ENCODE measurements at regions not wholly inside any gene's neighbourhood (a gene's known extent, or its start where the extent isn't known, plus 50 kb on each side); places are given as distances from the start of the nearest gene placed in this dataset.

GRCh38 chr12:24268663-24269186 is 319.3 kb upstream of the SOX5 start:
- Histone ChIP-seq H3K4me3 (no peak overlapping the region), H3K27ac (no peak overlapping the region)

GRCh38 chr12:24266982-24267381 is 317.5 kb upstream of the SOX5 start:
- Histone ChIP-seq H3K27ac (no peak overlapping the region), H3K4me3 (no peak overlapping the region)

DNA sequence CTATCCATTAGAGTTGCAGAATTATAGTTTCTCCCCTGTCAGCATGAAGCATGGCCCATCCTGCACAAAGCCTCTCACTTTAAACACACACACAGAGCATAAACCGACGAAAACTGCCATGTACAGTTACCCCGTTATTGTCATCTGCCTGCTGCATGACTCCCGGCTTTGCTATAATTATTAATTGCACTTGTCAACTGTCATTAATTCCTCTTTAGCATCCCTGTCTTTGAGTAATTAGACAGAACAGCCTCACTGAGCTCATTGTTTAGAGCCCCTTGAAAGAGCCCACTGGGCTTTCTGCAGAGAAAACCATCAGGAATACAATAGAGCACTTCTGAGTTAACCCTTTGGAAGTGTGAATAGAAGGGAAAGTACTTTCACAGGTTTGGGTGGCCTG is 307.2 kb upstream of the SOX5 start:
- Histone ChIP-seq H3K27ac (no peak overlapping the region), H3K4me3 (no peak overlapping the region)

GRCh38 chr12:24255920-24256665 is 306.6 kb upstream of the SOX5 start:
- Histone ChIP-seq H3K27ac (no peak overlapping the region), H3K4me3 (no peak overlapping the region)

DNA sequence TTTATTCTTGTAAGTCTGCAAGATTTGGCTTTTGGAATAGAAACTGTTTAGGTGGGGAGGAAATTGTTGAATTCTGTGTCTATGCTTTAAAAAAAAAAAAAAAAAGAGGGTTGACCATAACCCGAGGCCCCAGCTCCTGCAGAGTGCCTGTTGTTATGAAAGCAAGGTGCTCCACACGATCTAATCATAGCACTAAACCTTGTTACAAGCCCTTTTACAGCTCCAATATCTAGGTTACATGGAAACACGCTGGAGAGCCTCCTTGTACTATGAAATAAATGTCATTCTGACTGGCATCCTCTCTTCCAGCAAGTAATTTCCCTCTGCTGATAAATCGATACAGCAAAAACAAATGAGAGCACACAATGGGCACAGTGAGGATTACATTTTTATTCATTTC is 303.1 kb upstream of the SOX5 start:
- no peak overlapping the region for H3K27ac ChIP-seq

GRCh38 chr12:24246934-24247333 is 297.5 kb upstream of the SOX5 start:
- Histone ChIP-seq H3K4me3 (no peak overlapping the region), H3K27ac (no peak overlapping the region)

More for the DNA sequence above, 303.1 kb upstream of the SOX5 start:
- H3K4me3 ChIP-seq: no peak overlapping the region

- Histone ChIP-seq H3K27ac (no peak overlapping the region), H3K4me3 (no peak overlapping the region)
Observed at GRCh38 chr12:24246376-24246775, 296.9 kb upstream of the SOX5 start.

DNA sequence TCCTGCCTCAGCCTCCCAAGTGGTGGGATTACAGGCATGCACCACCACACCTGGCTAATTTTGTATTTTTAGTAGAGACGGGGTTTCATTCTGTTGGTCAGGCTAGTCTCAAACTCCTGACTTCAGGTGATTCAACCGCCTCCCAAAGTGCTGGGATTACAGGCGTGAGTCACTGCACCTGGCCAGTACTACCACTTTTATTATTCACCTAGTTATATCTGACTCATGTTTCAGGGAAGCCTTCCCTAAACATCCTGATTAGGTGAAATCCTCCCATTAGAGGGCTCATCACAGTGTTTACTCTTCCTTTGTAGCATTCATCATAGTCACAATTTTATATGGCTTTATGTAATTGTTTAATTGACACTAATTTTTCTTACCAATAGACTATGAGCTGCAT is 295.3 kb upstream of the SOX5 start:
- Histone ChIP-seq H3K4me3 (no peak overlapping the region), H3K27ac (no peak overlapping the region)

- H3K27ac ChIP-seq: no peak overlapping the region
- H3K4me3 ChIP-seq: no peak overlapping the region
Observed at GRCh38 chr12:24244231-24244630, 294.8 kb upstream of the SOX5 start.

DNA sequence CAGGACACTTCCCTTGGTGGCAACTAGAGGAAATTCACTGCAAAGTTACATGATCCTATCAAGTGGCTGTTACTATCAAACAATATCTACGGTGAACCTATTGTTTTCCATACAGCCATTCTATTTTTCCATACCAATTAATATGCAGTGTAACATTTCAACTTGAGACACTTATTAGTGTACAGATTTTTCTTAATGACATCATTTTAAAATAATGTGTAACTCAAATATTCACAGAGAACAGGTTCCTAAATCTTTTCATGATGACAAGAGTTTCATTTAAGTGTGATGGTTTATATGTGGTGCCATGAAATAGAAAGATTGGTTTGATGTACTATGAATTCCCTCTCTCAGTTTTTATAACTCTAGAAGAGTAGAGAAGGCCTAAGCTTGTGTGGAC is 291.2 kb upstream of the SOX5 start:
- H3K27ac ChIP-seq: no peak overlapping the region
- H3K4me3 ChIP-seq: no peak overlapping the region

DNA sequence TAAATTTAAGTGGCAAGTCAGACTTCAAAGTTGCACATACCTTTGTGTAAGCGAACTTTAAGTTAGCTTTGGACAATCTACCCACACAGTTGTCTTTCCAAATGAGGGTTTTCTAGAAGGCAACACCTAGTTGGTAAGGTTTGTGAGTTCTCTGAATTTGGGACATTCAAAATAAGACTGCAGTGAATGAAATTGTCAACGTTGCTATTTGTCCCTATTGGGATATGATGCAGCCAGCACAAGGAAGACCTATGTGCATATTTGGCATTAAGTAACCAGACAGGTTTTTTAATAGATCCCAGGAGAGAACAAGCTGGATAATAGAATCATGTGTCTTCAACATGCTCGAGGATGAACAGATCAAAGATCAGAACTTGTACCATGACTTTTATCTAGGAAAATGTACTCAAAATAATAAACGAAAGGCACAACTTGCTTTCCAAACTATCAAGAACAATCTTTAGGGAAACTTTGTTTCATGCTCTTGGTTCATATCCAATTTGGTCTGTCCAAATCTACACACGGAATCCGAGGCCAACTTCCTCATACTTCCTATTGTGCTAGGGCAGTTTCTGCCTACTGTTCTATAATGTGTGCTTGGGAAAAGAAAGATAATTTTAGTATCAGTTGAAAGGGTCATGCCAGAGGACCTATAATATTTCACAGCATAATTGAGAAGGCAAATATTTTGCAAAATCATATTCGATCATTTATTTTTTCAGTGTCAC is 284.2 kb upstream of the SOX5 start:
- Histone ChIP-seq H3K4me3 (no peak overlapping the region), H3K27ac (no peak overlapping the region)

DNA sequence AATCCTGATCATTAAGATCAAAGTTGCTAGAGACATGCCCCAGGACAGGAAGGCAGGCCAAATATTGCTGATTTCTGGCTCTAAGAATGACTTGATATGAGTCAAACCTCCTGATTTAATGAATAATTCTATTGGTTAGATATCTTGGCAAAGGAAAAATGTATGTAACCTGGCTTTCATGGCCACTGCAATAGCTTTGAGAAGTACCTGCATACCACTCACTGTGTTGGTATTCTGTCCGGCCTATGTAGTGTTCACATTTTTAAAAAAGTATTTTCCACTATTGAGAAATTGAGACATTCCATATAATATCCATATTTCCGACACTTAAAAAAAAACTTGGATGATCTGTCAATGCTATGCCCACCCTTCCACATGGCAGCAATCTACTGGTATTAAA is 283.1 kb upstream of the SOX5 start:
- H3K27ac ChIP-seq: no peak overlapping the region
- H3K4me3 ChIP-seq: no peak overlapping the region

DNA sequence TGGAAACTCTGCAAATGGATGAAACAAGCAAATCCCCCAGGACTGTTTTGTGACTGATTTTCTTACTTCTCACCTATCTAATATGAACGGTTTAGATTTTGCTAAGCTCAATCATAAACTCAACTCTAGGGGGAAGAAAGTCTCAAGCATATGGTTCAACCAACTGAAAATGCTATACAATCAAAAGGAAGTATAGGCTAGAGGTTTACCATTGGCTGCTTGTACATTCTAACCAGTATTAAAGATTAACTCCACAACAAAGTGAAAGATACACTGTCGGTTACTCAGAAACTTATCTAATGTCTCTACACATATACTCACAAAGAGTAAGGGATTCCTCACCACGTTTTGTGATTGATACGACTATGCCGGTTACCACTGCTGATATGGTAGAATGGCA is 281.8 kb upstream of the SOX5 start:
- Histone ChIP-seq H3K27ac (no peak overlapping the region), H3K4me3 (no peak overlapping the region)

GRCh38 chr12:24230061-24230701 is 280.7 kb upstream of the SOX5 start:
- Histone ChIP-seq H3K27ac (no peak overlapping the region), H3K4me3 (no peak overlapping the region)

GRCh38 chr12:24229031-24229700 is 279.7 kb upstream of the SOX5 start:
- no peak overlapping the region for H3K4me3 ChIP-seq
- no peak overlapping the region for H3K27ac ChIP-seq

GRCh38 chr12:24228371-24228770 is 278.9 kb upstream of the SOX5 start:
- Histone ChIP-seq H3K4me3 (no peak overlapping the region), H3K27ac (no peak overlapping the region)

GRCh38 chr12:24227551-24227950 is 278.1 kb upstream of the SOX5 start:
- Histone ChIP-seq H3K27ac (no peak overlapping the region), H3K4me3 (no peak overlapping the region)

GRCh38 chr12:24226745-24227350 is 277.4 kb upstream of the SOX5 start:
- H3K4me3 ChIP-seq: no peak overlapping the region
- no peak overlapping the region for H3K27ac ChIP-seq

- Histone ChIP-seq H3K27ac (no peak overlapping the region), H3K4me3 (no peak overlapping the region)
Observed at GRCh38 chr12:24224401-24224800, 274.9 kb upstream of the SOX5 start.

GRCh38 chr12:24223926-24224325 is 274.5 kb upstream of the SOX5 start:
- Histone ChIP-seq H3K27ac (no peak overlapping the region), H3K4me3 (no peak overlapping the region)

All from skin epidermis (tissue), 12 donors.